ENCODE measurements at regions not wholly inside any gene's neighbourhood (a gene's known extent, or its start where the extent isn't known, plus 50 kb on each side); places are given as distances from the start of the nearest gene placed in this dataset.
"Not testable (repeated sequence)": the region's sequence is repeated elsewhere in the genome, so short reads cannot be mapped to it uniquely, and the experiment has no call there.

DNA sequence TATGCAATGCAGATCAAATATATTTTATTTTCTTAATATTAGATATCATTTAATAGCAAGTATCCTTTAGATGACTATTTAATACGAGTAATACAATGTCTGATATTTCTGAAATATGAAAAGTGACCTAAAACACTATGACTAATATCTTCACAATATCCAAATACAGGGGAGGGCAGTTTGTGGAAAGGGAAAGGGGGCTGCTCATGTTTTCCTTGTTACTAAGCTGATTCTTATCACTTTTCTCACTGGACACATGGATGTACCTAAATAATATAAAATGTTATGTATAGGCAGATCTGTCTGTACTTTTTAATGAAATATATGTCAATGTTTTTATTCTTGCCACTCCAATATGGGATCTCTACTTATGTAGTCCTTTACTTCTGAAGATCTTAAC lies 1879.1 kb upstream of the ACO1 start:
- no peak for DNase-seq

DNA sequence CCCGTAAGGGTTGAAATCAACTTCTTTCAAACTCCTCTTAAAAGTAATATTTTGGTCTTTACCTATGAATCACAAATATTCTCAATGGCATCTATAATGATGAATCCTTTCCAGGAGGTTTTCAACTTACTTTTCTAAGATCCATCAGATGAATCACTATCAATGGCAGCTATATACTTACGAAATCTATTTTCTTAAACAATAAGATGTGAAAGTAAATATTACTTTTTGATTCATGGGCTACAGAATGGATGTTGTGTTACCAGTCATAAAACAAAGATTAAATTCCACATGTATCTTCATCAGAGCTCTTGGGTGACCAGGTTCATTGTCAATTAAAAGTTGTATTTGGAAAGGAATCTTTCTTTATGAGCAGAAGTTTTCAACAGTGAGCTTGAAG lies 1877.7 kb upstream of the ACO1 start:
- no peak for DNase-seq

DNA sequence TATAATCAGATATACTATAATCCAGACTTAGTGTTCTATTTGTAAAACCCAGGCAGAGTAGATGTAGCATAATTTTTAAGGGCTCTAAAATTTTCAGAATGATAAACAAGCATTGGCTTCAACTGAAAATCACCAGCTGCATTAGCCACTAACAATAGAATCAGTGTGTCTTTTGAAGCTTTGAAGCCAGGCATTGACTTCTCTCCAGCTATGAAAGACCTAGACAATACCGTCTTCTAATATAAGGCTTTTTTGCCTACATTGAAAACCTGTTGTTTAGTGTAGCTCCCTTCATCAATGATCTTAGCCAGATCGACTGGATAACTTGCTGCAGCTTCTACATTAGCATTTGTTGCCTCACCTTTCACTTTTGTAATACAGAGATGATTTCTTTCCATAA lies 1877.3 kb upstream of the ACO1 start:
- DNase-seq = no peak

DNA sequence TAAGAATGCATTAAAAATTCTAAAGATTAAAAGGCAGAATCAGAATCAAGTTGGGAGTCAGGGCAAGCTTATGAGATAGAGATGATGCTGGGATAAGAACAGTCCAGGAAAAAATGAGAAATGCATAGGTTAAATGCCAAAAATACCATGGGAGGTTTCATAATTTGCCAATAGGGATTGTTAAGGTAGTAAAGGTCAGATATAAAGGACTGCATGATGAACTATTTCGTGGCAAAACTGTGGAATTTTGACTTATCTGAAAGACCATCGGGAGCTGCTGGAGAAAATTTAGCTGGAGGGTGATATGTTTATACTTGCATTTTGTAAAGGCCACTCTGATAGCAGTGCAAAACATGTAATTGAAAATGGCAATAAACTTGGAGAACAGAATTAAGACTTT lies 1872.8 kb upstream of the ACO1 start:
- DNase-seq = no peak

DNA sequence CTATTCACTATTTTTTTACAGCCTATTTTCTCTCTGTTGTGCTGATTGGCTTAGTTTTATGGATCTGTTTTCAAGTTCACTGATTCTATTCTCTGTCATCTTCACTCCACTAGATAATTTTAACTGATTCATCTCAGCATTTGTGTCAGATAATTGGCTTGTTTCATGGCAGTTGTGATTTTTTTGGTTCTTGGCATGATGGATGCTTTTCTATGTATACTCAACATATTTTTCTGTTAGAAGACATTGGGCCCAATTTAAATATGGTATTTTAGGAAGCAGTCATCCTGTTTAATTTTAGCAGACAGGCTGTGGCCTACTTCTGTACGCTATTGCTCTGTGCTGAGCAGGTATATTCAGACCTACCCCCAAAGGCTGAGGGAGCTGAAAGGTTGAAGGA lies 1865.3 kb upstream of the ACO1 start:
- no peak for DNase-seq

DNA sequence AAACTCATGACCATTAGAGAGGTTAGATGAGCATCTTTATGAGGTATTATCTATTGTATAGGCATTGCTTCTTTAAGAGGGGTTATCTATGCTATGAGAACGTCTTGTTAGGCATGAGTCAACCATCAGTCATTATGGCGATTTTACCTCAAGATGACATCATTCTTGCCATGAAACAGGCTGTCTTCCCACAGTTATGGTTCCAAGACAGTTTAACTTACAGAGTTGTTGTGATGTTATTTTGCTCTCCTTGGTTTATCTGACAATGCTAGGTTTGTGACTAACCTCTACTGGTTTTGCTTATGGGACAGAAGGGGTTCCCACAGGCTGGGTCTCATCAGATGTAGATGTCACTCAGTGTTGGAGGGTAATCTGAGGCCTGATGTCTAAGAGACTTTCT lies 1864.7 kb upstream of the ACO1 start:
- DNase-seq = no peak

DNA sequence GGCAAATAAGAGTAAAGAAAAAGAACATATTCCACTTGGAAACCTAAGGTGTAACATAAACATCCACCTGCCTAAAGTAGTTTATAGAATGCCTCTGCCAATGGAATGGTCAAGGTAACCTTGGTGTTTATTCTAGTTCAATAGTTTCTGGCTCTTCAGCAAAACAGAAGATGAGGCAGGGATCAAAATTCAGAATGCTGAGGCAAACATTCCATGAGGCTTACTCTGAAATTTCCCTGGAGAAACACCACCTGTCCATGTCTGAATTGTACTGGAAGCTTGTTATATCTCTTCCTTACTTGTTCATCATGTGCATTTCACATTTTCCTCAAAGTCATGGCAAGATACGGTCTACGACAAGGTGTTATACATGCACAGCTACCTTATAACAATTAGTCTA lies 1862.4 kb upstream of the ACO1 start:
- DNase-seq = no peak

DNA sequence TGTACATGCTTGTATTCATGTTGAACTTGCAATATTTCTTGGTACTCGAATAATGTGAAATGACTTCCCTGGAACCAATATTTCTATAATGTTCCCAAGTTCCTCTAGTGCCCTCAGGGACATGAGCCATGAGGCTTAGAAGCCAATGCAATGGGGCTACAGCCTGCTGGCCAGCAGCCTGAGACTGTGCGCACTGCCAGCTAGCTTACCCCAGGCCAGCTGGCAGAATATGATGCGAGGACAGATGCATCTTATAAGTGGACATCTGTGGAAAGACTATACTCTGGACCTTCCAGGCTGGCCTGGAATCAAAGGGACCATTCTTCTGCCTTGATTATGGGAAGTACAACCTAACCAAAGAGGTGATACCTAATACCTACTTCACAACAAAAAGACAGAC lies 1862.0 kb upstream of the ACO1 start:
- DNase-seq = no peak

DNA sequence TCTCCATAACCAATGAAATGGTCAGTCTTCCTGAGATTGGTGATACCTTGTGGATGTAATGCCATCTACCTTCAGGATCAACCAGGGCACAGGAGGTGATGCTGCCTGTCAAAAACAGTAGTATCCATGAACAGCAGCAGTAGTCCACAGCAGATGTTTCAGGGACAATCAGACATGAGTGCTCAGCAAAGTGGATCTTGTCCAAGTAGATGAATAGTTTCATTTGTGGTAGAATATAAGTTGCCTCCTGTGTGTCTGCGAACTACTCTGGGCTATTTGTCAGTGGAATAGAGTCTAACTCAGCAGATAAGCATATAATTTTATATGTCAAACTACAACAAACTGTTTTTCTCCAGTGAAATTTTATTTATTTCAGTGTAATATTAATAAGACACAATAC lies 1860.1 kb upstream of the ACO1 start:
- no peak for DNase-seq

DNA sequence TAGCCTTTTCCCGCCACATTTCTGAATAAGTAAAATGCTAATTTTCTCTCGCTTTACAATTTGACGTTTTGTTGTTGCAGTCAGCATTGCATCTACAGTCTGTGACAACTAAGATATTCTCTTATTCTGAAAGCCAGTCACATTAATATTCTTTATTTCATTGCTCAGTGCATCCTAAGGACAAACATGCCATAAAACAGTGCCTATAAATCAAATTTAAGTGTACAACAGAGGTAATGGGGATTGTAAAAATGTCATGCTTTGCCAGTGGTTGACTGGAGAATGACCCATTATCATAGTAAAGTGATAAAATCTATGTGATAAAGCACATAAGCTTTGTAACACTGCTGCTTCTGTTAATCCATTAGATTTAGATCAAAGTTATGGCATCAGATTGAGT lies 1850.0 kb upstream of the ACO1 start:
- DNase-seq = no peak

DNA sequence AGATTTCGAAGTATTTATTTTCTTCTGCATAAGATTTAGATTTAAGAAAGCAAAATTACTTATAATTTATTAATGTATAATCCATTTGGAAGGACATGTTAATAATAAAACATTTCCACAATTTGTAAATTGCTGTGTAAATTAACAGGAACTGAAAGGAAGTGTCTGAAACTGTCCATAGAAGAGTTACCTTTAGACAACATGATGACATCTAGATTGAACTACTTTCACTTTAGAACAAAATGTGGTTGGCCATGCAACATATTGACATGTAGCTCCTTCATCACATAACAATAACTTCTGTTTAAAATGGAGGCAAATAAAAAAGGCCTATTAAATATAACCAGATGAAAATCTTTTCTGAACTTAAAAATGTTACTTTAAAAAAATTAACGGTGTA lies 1849.5 kb upstream of the ACO1 start:
- no peak for DNase-seq

DNA sequence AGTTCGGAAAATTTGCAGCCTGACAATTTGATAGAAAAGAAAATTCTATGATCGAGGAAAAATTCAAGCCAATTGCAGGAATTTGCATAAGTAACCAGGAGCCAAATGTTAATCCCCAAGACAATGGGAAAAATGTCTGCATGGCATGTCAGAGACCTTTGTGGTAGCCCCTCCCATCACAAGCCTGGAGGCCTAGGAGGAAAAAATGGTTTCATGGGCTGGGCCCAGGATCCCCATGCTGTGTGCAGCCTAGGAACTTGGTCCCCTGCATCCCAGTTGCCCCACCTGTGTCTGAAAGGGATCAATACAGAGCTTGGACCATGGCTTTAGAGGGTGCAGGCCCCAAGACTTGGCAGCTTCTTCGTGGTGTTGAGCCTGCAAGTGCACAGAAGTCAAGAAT lies 1847.9 kb upstream of the ACO1 start:
- DNase-seq = no peak

DNA sequence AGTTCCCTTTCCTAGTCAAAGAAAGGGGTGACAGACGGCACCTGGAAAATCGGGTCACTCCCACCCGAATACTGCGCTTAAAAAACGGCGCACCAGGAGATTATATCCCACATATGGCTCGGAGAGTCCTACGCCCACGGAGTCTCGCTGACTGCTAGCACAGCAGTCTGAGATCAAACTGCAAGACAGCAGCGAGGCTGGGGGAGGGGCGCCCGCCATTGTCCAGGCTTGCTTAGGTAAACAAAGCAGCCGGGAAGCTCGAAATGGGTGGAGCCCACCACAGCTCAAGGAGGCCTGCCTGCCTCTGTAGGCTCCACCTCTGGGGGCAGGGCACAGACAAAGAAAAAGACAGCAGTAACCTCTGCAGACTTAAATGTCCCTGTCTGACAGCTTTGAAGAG lies 1844.7 kb upstream of the ACO1 start:
- not testable (repeated sequence) for DNase-seq

DNA sequence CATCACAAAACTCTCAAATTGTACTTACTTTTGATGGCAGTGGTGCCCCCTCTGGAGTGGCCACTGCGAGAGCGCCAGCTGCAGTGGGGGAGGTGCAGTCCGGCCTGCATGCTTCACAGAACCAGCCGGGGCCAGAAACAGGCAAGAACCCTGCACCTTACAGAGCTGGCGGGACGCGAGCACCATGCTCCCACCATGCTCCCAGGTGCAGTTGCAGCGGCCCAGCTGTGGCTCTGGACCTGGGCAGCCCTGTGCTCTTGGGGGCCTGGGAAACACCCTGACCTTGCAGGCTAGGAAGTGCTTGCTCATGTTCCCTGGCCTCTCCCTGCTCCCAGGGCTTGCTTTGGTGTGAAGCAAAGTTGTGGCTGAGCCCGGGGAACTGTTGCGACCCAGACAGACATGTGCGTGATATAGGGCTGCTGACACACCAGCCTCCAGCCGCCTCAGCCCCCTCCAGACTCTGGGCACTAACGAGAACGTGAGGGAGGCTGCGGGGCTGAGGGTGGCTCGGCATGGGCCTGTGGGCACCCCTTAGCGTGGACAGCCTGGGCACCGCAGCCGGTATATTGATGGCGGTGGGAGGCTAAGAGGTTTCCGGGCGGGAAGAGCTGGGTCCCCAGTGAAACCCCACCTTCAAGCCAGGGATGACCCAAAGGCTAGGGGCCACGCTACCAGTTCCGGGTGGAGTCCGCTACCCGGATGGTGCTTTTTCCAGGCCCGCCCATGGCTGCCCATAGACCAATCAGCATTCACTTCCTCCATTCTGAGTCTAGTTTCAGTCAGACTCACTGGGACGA lies 1809.9 kb upstream of the ACO1 start:
- DNase-seq = no peak

DNA sequence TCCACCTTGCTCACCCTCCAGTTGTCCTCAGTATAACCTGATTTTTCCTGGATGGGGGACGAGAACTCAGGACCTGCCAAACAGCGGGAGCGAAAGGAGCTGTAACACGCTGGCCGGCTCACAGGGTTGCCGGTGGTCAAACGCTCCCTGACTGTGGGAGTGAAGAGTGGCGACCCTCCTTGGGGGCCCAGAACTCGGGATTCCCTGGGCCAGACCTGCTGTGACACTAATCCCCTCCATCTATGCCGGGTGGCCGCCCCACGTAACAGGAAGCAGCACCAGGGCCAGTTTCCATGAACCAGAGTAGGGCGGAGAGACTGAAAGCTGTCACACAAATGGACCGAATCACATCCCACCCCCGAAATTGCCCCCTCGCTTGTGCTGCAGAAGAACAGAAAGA lies 1809.2 kb upstream of the ACO1 start:
- no peak for DNase-seq

DNA sequence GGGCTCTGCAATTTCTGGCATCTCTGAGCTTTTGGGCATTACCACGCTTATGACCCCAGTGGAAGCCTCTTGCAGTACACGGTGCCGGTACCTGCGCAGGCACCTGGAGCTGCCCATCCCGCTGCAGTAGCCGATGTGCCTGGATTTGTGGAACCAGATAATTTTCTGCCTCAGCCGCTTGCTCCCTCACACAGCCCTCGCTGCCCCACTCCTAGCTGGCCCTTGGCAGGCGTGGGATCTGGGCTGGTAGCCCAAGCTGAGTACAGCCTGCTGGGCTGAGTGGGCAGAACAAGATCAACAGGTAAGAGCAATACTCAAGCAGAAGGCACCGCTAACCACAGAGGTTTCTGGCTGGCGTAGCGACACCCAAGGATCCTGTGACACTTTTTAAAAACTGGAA lies 1808.8 kb upstream of the ACO1 start:
- DNase-seq = no peak

DNA sequence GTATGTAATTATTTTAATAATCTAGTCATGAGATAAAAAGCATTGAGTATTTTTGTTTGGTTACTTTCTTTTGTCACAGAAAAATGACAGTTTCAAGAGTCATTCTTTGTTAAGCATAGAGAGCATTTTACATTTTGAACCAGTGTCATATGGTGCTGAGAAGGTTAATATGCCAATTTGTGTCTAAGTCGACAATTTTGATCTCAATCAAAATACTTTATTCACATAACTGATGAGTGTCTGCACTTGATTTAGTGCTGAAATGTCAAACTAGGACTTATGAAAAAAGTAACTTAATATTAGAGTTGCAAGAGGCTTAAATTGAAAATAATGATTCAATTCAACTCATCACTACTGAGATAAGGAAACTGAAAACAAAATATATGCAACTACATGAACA lies 1804.6 kb upstream of the ACO1 start:
- DNase-seq = no peak

DNA sequence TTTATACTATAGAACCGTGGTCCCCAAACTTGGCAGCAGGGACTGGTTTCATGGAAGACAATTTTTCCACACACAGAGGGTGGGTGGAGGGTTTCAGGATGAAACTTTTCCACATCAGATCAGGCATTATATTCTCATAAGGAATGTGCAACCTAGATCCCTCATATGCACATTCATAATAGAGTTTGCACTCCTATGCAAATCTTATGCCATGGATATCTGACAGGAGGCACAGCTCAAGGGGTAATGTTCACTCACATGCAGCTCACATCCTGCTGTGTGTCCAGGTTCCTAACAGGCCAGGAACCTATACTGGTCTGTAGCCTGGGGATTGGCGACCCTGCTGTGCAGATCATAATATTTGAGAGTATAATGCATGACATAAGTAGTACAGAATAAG lies 1802.2 kb upstream of the ACO1 start:
- DNase-seq = no peak

DNA sequence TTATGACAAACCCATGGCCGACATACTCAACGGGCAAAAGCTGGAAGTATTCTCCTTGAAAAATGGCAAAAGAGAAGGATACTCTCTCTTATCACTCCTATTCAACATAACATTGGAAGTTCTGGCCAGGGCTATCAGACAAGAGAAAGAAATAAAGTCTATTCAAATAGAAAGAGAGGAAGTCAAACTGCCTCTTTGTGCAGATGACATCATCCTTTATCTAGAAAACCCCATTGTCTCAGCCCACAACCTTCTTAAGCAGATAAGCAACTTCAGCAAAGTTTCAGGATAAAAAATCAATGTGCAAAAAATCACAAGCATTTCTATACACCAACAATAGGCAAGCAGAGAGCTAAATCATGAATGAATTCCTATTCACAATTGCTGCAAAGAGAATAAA lies 1799.9 kb upstream of the ACO1 start:
- DNase-seq = no peak

DNA sequence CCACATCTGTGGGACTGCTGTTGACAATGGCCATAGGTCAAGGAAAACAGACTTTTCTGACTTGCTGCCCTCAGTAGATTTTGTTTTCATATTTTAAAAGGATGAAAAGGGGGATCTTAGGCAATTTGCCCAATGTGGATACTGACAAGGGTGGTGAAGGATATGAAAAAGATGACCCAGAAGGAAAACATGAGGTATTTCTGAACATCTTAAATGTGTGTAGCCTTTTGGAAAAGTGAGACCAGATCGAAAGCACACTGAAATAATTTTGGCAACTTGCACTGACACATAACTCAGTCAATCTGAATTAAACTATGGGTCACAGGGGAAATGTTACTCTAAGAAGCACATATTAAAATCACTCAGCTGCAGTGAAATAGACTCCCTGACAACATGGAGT lies 1793.0 kb upstream of the ACO1 start:
- no peak for DNase-seq

DNA sequence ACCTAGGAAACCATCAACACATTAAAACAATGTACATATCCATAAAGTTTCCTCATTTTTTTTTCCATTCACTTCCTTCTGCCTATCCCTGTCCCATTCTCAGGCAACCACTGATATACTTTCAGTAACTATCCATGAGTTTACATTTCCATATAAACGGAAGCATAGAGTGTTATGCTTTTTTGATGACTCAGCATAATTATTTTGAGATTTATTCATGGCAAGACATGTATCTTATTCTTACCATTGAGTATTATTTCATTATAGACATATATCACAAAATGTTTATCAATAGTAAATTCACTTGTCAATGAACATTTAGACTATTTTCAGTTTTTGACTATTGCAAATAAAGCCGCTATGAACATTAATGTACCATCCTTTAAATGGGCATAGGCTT lies 1786.8 kb upstream of the ACO1 start:
- no peak for DNase-seq

DNA sequence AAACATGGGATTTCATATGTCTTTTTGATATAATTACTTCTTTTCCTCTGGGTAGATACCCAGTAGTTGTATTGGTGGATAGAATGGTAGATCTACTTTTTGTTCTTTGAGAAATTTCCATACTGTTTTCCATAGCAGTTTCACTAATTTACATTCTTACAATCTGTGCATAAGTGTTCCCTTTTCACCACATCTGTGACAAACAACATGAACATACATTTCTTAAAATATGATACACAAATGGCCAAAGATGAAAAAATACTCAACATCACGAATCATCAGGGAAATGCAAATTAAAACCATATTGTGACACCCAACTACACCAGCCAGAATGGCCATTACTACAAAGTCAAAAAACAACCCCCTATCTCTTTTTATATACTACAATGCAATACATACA lies 1778.5 kb upstream of the ACO1 start:
- DNase-seq = no peak

DNA sequence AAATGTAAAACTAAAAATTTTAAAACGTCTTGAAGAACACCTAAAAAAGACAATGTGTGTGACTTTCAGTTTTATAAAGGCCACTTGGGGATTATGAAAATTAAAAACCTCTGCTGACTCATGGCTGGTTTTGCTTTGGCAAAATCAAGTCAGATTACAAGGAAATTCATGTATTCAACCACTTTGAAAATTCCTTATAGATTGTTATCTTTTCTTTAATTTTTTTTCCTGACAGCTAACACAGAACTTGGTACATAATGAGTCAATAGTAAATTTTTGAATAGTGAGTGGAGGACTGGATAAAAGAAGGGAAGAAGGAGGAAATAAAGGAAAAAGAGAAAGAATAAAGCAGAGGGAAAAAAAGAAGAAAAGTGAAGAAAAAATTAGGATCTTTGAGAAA lies 1774.7 kb upstream of the ACO1 start:
- no peak for DNase-seq

DNA sequence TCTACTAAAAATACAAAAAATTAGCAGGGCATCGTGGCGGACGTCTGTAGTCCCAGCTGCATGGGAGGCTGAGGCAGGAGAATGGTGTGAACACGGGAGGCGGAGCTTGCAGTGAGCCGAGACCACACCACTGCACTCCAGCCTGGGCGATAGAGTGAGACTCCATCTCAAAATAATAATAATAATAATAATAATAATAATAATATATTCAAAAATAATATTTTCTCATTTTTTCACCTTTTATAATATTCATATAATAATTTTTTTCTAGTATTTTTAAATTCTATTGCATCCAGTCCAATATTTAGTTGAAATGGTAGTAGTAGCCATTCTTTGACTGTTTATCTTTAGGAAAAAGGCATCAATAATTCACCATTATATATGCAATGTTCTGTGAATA lies 1767.7 kb upstream of the ACO1 start:
- not testable (repeated sequence) for DNase-seq

DNA sequence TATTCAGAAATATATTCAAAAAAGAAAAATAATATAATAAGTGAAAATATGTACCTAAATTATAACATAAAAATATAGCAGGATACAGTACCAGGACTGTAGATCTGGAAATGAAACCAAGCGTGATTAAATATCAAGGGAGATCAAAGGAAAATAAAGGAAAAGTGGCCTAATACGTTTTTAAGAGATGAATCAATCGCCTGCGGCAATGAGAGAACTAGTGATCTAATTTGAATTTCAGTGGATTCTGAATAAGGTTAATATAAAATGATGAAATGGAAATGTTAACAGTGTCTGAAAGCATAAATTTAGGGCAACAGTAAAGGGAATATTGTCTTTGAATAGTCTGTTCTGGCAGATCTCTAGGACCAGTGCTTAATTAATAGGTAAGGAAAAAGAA lies 1761.9 kb upstream of the ACO1 start:
- DNase-seq = no peak

Data from NCI-H82 (cell line).